Tongue (tissue), 1 donor: ENCODE measurements at regions not wholly inside any gene's neighbourhood (a gene's known extent, or its start where the extent isn't known, plus 50 kb on each side); places are given as distances from the start of the nearest gene placed in this dataset.

Source experiments
- DNase-seq: peaks from one replicate; pipeline ENCODE4 v3.0.0-alpha.2; 2015

DNA sequence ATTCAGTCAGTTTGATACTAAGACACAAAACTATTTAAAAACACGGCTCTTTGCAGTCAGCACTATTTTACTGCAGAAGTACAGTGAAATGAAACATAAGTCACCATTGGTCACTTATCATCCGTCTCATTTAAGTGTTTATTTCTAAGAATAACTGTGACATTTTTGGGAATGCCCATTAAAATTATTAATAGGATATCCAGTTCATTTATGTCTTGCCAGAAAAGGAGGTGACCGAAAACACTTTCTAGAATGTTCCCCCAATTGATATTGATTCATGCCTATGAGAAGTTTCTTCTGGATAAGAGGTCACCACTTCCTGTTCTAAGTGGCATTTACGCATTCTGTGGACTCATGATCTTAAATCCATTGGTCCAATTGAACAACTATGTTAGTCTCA, 477.3 kb downstream of the LIG4 start:
- no peak for DNase-seq

DNA sequence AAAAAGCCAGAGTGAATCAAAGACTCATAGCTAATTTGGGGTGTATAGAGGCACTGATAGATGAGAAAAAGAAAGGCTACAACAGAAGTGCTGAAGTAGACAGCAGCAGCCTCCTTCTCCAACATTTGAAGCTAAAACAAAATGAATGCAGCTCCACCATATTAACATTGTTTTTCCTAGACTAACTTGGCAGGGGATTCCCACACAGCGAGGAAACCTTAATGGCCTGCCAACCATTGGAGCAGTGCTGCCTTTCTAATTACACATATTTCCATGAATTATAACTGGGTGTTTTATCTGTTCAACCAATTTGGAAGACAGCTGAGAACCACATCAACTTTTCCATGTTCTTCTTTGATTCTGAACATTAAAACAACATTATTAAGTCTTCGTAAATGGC, 478.6 kb downstream of the LIG4 start:
- no peak for DNase-seq

DNA sequence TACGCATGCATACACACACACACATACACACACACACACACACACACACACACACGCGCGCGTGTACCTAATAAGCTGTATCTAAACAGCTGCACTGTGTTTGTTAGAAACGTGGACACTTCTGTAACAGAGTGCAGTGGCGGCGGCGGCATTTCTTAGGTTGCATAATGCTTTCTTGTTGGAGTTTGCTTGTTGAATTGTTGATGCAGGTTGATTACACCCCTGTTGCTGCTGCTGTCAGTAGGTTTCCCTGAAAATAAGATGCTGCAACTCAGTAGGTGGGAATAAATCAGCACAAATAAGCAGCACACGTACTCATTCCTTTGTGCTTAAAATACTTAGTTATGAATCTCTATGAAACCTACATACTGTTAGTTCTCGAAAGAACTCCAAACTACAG, 479.2 kb downstream of the LIG4 start:
- no peak for DNase-seq

DNA sequence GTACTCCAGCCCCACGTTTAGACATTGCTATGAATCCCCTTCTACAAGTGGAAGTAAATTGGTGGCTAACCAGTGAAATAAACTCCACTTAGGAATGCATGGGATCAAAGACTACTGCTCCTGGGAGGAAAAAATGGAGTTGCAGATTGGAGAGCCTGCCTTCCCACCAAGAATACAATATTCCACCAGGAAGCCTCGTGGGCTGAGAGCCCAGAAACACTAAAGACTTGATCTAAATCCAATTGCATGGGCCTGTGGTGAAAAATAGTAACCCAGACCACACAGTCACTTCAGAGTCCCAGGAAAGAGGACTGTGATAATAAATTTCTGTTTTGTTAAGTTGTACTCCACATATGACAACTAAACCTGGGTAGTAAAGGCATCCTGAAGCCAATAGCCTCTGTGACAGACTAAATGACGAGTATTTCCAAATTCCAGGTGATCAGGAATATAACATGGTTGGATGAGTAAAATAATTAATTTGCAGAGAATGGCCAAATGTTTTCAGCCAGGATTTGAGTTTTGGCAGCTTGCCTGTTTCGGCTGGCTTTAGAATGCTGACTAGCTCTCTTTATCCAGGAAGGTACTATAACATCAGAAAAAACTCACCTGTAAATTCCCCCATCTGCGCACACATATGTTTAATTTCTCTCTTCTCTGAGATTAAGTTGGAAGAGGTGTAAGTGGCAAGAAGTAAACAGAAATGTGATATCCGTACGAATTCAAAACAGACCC, 480.3 kb downstream of the LIG4 start:
- DNase-seq = peak; percentile 52

DNA sequence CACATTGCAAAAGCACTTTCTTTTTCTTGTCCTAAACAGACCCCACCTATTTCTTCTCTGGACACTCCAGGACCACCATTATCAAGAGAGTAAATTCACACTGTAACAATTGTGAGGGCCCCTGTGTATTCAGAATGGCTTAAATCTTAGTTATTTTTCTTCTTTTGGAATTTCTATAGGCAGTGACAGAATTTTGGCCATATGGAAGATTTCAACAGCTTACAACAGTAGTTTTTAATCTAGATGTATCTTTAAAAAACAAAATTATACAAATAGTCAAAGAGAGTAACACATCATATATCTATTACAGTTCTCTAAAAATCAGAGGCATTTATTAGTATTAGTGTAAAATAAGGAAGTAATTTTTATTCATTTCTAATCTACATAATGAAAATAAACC, 482.1 kb downstream of the LIG4 start:
- DNase-seq = no peak

DNA sequence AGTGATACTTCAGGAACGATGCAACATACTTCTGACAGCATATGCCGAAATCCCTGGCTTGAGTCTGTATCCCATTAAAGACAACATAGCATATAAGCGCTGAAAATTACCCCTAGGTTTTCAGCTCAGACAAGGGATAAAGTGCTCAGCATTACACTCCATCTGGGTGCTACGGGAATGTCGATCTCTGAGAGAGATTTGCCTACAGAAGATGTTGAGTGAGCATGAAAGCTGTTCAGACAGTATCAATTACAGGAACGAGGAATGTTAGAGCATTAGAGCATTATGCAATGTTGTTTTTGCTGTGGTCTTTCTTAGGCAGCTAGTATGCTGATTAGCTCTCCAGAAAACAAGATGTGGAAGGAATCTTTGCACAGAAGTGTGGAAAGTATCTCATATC, 484.5 kb downstream of the LIG4 start:
- DNase-seq = no peak

DNA sequence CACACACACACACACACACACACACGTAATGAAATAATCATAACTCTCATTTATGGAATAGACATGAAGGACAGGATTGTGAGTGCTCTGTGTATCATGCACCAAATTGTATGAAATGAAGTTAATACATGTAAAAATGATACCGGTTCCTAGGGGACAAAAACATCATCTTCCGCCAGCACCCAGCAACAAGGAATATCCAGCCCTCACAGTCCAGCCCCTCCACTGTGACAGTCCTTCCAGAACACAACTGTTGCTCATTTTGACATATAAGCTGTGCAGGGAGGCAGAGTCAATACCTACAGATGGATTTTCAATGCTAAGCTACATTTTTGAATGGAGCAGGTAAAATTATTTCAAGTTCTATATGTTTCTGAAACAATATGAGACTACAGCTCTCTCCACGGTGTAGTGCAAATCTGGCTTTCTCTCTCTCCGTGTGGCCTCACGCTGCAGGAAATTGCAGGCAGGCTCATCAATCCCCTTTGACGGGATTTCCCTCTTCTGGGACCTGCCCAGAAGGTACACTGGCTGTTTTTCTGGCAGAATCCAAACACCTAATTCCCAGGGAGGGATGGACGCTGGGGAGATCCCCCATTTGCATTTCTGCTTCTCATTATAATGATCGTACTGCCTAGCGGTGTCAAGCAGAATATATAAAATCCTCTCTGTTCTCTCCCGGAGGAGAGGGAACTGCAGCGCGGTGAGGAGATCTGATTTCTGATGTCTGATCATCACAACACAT, 494.0 kb downstream of the LIG4 start:
- no peak for DNase-seq

DNA sequence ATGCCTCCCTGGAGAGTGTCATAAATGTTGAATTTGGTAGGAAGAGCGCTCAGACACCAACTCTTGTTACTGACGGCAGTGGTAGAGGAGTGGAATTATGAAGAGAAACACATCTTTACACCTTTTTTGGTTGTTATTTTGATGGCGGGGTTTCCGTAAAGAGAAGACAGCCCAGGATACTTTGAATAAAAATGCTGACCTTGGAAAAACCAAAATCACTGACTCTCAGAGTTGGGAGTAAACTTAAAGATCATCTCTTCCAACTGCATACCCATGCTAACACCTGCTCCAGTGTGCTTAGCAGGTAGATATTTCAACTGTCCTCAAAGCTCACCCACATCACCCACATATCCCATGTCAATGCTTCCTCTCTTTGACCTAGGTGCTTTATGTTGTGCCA, 498.6 kb downstream of the LIG4 start:
- no peak for DNase-seq

DNA sequence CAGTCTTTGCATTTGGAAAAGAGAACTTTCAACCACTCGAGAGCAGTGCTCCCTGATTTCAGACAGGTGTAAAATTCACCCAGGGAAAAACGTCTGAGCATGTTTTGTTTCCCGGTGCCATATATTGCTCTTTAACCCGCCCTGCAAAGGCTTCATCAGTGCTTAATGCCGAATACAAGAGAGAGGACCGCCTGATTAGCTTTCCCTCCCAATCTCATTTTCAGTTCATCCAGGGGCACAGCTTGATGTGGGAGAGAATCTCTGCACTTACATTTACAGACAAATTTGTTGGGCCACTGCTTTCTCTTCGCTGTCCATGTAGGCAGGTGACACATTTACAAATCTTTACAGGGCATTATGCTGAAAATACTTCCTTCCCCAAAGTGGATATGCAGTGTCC, 499.1 kb downstream of the LIG4 start:
- DNase-seq = no peak

DNA sequence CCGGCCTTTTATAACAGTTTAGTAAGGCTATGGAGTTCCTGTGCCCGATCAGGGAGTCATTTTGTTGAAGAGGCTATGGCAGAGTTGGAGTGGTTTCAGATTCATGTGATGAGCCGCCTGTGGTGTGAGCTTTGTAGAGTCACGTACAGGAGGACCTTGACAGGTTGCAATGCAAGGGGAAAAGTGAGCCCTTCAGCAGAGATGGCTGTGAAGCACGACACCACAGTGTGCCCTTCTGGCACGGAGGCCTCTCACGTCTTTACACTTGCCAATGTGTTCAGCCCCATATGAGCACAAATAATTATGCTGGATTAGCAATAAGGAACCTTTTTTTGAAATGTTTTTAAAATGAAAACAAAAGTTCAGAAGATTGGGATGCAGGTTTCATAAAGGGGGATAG, 499.8 kb downstream of the LIG4 start:
- no peak for DNase-seq

DNA sequence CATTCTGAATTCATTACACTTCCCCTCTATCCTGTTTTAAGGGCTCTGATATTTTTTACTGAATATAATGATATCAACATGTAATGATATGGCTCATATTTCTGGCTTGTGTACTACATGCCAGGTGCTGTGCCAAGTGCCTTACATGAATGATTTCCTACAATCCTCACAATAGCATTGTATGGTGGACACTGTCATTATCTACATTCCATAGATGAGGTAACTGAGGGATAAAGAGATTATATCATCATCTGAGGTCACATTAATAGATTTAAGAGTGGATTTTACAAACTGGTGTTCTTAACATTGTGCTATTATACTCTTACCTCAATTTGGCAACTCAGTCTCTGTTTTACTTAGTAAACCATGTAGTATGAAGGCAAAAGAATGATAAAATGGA, 502.0 kb downstream of the LIG4 start:
- DNase-seq = no peak

DNA sequence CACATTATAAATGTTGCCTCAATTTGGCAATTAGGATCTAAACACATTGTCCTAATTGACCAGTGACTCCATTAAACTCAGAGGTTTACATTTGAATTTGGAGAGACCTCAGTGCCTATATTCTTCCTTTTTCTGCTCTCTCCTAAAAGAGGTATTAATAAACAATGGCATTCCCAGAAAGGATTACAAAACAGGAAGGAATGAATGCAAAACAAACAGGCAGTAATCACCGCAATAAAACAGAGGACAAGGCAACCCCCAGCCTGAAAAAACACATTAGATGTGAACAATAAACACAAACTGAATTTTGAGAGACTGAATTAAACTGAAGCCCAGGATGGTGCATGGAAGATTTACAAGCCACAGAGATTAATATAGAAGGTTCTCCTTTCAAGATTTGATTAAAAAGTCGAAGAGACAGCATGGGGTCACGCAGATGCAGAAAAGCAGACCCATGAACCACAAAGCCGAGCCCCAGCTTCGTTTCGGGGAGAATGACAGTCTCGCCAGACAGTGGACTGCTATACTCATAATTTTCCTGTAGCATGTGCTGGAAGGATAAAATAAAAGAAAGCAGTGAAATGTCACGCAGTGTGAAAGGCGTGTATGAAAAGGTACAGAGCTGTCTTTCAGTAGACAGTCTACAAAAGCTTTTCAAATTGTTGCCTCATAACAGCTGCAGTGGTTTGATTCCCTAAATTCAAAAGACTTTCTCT, 503.0 kb downstream of the LIG4 start:
- peak; percentile 13 for DNase-seq

DNA sequence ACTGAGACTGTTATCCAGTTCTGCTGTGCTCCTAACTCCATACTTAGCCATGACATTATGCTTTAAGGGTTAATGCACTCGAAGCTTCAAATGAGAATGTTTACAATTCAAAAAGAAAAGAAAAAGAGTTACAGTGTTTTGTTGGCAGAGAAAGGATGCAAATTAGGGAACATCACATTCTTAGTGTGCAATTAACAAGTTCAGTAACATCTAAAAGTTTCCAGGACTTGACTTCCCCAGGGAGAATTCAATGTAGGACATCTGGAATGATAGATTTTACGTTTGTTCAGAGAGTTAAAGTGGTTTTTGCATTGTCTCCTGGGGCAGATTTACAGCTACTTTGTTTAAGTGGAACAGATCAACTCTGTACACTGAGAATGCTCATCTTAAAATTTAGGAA, 525.2 kb downstream of the LIG4 start:
- DNase-seq = no peak

DNA sequence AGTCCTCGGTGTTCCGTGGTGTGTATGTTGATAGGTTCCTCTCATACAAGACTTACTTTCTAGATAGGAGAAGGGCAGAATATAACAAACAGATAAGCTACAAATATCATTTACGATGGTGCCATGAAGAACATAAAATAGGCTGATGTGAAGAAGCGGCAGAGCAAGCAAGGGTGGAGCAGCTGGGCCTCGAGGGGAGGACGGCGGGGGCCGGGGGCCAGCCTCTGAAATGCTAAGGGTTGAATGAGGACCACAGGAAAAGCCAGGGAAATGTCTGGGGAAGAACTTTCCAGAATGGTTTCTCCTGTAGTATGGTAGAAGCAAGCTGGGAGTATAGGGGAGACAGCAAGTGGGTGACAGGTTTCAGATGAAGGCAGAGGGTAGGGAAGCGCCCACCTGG, 529.5 kb downstream of the LIG4 start:
- no peak for DNase-seq

DNA sequence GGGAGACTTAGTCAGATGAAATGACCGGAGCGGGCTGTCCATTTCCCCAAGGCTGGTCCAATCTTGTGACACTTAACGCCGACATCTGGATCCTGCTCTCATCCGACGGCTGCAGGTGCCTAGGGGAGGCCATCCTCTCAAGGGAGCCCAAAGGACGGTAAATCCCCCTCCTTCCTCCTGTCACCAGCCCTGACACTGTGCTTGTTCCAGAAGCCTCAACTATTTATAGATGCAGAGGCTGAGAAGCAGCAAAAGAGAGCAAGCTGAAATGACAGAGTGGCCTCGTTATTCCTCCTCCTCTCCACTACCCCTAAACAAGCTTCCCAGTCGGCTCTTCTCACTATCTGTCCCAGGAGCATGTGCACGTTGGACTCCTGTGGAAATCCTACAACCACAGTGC, 533.7 kb downstream of the LIG4 start:
- no peak for DNase-seq

DNA sequence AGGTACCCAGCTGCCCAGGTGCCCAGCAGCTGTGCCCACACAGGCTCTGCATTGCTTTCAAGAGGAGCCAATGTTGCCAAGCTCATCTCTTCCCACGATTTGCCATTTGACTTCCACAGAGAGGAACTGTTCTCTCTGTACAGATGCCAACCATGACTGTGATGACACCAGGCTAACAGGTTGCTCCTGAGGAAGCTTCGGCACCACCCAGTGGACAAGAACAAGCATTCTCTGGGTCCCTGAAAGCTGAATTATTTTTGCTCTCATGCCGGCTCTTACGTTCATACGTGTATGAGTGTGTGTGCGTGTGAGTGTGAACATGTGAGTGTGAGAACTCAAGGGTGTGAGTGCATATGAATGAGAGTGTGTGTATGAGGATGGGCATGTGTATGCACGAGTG, 535.2 kb downstream of the LIG4 start:
- DNase-seq = no peak

DNA sequence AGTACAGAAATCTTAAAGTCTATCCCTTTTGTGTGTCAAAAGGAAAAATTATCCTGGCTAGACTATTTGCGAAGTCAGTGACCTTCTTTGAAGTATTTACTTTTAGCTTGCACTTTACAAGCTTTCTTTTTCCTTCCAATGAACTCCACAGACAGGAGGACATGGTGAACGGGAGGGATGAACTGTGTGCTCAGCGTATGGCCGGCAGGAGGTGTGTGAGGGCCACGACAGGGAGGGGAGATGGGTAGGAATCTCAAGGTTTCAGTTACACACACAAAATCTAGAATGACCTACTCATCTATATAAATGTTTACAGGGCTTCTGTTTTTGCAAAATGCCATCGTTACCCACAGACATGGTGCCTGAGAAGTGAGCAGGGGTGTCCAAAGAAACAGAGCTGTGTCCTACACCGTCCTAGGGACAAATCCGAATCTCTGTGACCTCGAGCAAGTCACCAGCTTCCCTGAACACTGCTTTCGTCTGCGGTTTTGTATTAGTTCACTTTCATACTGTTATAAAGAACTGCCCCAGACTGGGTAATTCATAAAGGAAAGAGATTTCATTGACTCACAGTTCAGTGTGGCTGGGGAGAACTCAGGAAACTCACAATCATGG, 537.2 kb downstream of the LIG4 start:
- peak; percentile 11 for DNase-seq

DNA sequence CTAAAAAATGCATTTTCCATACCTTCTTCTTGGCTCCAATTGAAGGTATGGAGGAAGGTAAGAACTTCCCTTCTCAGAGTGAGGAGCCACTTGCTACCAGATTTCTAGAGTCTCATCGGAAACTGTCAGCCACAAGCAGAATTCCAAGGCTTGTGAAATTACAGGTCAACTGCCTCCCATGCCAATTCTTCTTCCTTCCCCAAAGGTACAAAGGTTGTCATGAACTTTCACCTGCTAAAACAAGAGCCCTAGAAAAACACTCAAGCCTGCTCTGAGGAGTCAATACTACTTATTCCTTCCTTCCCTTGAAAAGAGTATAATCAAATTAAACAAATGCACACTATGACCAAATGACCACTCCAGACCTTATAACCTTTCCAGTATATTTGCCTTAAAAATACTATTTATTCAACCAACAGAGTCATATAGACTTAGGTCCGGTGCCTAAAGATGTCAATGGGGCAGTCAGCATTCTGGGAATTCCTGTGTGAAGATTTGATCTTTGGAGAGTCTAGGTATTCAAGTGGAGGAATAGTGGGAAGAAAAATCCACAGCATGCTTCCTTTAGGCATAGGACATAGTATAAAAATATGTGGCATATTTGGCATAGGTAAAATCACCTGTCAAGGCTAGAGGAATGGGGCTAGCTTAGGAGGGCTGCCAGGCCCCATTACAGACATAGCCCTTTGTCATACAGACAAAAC, 539.3 kb downstream of the LIG4 start:
- DNase-seq = no peak

DNA sequence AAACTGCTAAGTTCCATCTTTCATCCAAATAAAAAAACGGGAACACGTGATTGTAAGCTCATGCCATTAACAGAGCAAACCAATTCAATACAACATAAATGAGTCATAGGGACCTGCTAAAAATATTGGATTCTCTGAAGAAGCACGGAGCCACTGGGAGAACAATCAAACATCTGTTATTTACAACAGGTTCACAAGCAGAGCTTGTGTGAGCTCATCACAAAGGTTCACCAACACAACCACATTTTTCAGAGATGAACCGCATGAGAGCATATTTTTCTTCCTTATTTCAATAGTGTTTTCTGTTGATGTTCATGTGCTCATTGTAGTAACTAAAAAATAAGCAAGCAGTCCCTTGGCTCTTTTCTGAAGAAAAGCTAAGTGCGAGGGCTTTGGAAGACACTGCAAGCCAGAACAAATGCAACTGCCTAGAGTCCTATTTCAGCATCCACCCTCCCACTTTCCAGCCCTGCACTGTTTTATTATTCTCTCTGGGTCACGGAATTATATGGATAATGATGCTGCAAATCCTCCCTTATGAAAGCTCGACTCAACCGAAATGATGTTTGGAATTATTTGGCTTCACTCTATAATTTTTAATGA, 545.8 kb downstream of the LIG4 start:
- peak; percentile 22 for DNase-seq

DNA sequence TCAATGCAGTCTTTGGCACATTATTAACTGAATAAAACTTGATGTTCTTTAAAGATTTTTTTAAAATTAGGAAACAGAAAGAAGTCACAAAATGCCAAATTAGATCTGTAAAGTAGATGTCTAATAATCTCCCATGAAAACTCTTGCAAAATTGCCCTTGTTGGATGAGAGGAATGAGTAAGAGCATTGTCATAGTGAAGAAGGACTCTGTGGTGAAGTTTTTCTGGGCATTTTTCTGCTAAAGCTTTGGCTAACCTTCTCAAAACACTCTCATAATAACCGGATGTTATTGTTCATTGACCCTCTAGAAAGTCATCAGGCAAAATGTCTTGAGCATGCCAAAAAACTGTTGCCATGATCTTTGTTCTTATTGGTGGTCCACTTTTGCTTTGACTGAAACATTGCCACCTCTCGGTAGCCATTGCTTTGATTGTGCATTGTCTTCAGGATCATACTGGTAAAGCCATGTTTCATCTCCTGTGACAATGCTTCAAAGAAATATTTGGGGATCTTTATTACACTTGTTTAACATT, 549.3 kb downstream of the LIG4 start:
- no peak for DNase-seq

DNA sequence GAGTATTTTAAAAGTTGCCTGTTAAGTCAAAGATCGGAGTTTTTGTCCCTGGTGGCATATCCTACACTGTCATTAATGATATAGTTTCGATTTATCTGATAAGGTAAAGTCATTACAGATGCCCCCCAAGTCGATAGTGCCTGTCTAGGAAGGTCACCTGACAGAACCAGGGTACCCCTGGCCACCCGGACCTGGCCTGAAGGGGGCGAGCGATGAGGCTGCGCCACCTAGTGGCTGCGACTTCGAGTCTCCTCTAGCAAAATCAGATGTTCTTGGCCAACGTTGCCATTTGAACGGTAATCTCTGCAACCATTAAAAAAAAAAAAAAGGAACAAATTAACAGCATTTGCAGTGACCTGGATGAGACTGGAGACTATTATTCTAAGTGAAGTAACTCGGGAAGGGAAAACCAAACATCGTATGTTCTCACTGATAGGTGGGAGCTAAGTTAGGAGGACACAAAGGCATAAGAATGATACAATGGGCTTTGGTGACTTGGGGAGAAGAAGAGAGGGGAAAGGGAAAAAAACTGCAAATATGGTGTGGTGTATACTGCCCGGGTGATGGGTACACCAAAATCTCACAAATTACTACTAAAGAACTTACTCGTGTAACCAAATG, 565.1 kb downstream of the LIG4 start:
- peak; percentile 59 for DNase-seq
